ENCODE measurements at regions not wholly inside any gene's neighbourhood (a gene's known extent, or its start where the extent isn't known, plus 50 kb on each side); places are given as distances from the start of the nearest gene placed in this dataset.

DNA sequence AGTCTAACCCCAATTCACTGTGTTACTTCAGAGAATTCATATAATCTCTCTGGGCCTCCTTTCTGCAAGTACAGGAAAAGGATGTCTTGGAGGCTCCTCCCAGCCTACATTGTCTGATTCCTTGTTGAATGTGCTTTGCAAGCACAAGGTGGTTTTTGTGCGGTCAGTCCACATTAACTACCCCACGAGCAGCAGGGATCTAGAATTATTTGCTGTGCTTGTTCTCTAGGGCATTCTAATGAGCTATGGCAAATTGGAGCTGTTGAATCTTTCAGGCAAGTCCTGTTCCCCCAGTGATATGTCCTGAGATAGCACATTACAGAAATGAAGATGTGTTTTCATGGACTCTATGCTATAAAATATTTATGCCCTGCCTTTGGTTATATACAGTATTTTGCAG is 349.4 kb downstream of the SLC4A3 start:
- TF ChIP-seq, protein P1, sequence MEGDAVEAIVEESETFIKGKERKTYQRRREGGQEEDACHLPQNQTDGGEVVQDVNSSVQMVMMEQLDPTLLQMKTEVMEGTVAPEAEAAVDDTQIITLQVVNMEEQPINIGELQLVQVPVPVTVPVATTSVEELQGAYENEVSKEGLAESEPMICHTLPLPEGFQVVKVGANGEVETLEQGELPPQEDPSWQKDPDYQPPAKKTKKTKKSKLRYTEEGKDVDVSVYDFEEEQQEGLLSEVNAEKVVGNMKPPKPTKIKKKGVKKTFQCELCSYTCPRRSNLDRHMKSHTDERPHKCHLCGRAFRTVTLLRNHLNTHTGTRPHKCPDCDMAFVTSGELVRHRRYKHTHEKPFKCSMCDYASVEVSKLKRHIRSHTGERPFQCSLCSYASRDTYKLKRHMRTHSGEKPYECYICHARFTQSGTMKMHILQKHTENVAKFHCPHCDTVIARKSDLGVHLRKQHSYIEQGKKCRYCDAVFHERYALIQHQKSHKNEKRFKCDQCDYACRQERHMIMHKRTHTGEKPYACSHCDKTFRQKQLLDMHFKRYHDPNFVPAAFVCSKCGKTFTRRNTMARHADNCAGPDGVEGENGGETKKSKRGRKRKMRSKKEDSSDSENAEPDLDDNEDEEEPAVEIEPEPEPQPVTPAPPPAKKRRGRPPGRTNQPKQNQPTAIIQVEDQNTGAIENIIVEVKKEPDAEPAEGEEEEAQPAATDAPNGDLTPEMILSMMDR (IDR thresholded peaks at IDR 0.05), result no peak
- TF ChIP-seq POLR2A (IDR thresholded peaks at IDR 0.05) (no peak), POLR2AphosphoS5 (IDR thresholded peaks at IDR 0.05) (no peak)

Measured in transverse colon (tissue), 4 donors.